ENCODE measurements at regions not wholly inside any gene's neighbourhood (a gene's known extent, or its start where the extent isn't known, plus 50 kb on each side); places are given as distances from the start of the nearest gene placed in this dataset.

DNA sequence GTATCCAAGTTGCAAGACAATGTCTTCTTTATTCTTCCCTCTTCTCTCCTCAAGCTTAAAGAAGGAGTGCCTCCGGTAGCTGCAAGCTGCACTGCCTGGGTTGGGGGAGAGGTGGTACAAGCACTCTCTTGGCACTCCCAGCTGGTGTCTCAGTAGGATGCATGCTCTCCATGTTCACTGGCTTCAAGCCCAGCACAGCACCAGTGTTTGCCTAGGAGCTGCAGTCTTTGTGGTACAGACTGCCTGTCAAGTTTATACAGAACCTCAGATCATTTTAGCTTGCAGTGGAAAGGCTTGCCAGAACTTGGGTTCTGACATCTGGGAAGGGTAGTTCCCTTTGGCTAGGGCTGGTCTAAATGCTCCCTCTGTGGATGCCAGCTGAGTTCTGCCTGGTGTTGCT lies 505.6 kb downstream of the MAN2A1 start:
- ATAC-seq (ENCODE audit: insufficient read depth, low read depth) = no peak
- H3K4me1 ChIP-seq (ENCODE audit: insufficient read depth, low read length) = no peaks in the 10 kb centered on the region
- no peak for DNase-seq
- H3K79me2 ChIP-seq (ENCODE audit: insufficient read depth, low read length) = no peaks in the 10 kb centered on the region
- H3K9me3 ChIP-seq (ENCODE audit: insufficient read depth, low read length, severe bottlenecking) = peaks cover 4% of the 10 kb centered on the region
- no peak overlapping the region for H2AFZ ChIP-seq (ENCODE audit: low read depth, low read length)
- no peak overlapping the region for H3K27ac ChIP-seq (ENCODE audit: low read length)
- H3K27me3 ChIP-seq (ENCODE audit: insufficient read depth, low read length, poor library complexity) = no peaks in the 10 kb centered on the region
- no peaks in the 10 kb centered on the region for H4K20me1 ChIP-seq (ENCODE audit: insufficient read depth, low read length)
- no peaks in the 10 kb centered on the region for H3K36me3 ChIP-seq (ENCODE audit: insufficient read depth, low read length)
- no peak for TF ChIP-seq CTCF (IDR thresholded peaks at IDR 0.05; ENCODE audit: borderline replicate concordance, extremely low read depth, low read length, poor library complexity, severe bottlenecking)
- TF ChIP-seq EZH2 (IDR thresholded peaks at IDR 0.05; ENCODE audit: borderline replicate concordance, low read depth, low read length, severe bottlenecking) = no peak
- no peak overlapping the region for H3K9ac ChIP-seq (ENCODE audit: low read depth, low read length)
- H3K4me3 ChIP-seq (ENCODE audit: low read depth in 1 of 2, low read length in 2 of 2) = no peak overlapping the region
- H3K4me2 ChIP-seq (ENCODE audit: insufficient read depth, low read length) = no peak overlapping the region

GRCh38 chr5:110201791-110202190 lies 512.1 kb downstream of the MAN2A1 start:
- ATAC-seq (ENCODE audit: insufficient read depth, low read depth) (no peak), DNase-seq (no peak)
- H3K9me3 ChIP-seq (ENCODE audit: insufficient read depth, low read length, severe bottlenecking) = peaks cover 6% of the 10 kb centered on the region
- no peaks in the 10 kb centered on the region for H3K27me3 ChIP-seq (ENCODE audit: insufficient read depth, low read length, poor library complexity)
- no peak overlapping the region for H3K9ac ChIP-seq (ENCODE audit: low read depth, low read length)
- no peak overlapping the region for H3K4me3 ChIP-seq (ENCODE audit: low read depth in 1 of 2, low read length in 2 of 2)
- H3K4me2 ChIP-seq (ENCODE audit: insufficient read depth, low read length) = no peak overlapping the region
- no peak overlapping the region for H2AFZ ChIP-seq (ENCODE audit: low read depth, low read length)
- H3K4me1 ChIP-seq (ENCODE audit: insufficient read depth, low read length) = no peaks in the 10 kb centered on the region
- H4K20me1 ChIP-seq (ENCODE audit: insufficient read depth, low read length) = no peaks in the 10 kb centered on the region
- TF ChIP-seq CTCF (IDR thresholded peaks at IDR 0.05; ENCODE audit: borderline replicate concordance, extremely low read depth, low read length, poor library complexity, severe bottlenecking) (no peak), EZH2 (IDR thresholded peaks at IDR 0.05; ENCODE audit: borderline replicate concordance, low read depth, low read length, severe bottlenecking) (no peak)
- no peak overlapping the region for H3K27ac ChIP-seq (ENCODE audit: low read length)
- H3K79me2 ChIP-seq (ENCODE audit: insufficient read depth, low read length) = no peaks in the 10 kb centered on the region
- no peaks in the 10 kb centered on the region for H3K36me3 ChIP-seq (ENCODE audit: insufficient read depth, low read length)

- Histone ChIP-seq H3K9me3 (ENCODE audit: insufficient read depth, low read length, severe bottlenecking) (peaks cover 13% of the 10 kb centered on the region), H3K27me3 (ENCODE audit: insufficient read depth, low read length, poor library complexity) (no peaks in the 10 kb centered on the region), H3K9ac (ENCODE audit: low read depth, low read length) (no peak overlapping the region), H2AFZ (ENCODE audit: low read depth, low read length) (no peak overlapping the region), H4K20me1 (ENCODE audit: insufficient read depth, low read length) (no peaks in the 10 kb centered on the region), H3K4me2 (ENCODE audit: insufficient read depth, low read length) (no peak overlapping the region), H3K27ac (ENCODE audit: low read length) (no peak overlapping the region), H3K79me2 (ENCODE audit: insufficient read depth, low read length) (no peaks in the 10 kb centered on the region), H3K4me3 (ENCODE audit: low read depth in 1 of 2, low read length in 2 of 2) (no peak overlapping the region), H3K36me3 (ENCODE audit: insufficient read depth, low read length) (no peaks in the 10 kb centered on the region), H3K4me1 (ENCODE audit: insufficient read depth, low read length) (no peaks in the 10 kb centered on the region)
- TF ChIP-seq EZH2 (IDR thresholded peaks at IDR 0.05; ENCODE audit: borderline replicate concordance, low read depth, low read length, severe bottlenecking) = no peak
- TF ChIP-seq CTCF (IDR thresholded peaks at IDR 0.05; ENCODE audit: borderline replicate concordance, extremely low read depth, low read length, poor library complexity, severe bottlenecking) = no peak
- DNase-seq (no peak), ATAC-seq (ENCODE audit: insufficient read depth, low read depth) (no peak)
Measured at GRCh38 chr5:110203661-110204060, 513.9 kb downstream of the MAN2A1 start.

GRCh38 chr5:110209401-110209800 lies 517.1 kb downstream of the TMEM232 start:
- Histone ChIP-seq H3K27ac (ENCODE audit: low read length) (no peak overlapping the region), H3K4me2 (ENCODE audit: insufficient read depth, low read length) (no peak overlapping the region), H3K79me2 (ENCODE audit: insufficient read depth, low read length) (no peaks in the 10 kb centered on the region), H3K4me1 (ENCODE audit: insufficient read depth, low read length) (no peaks in the 10 kb centered on the region), H3K4me3 (ENCODE audit: low read depth in 1 of 2, low read length in 2 of 2) (no peak overlapping the region), H3K9me3 (ENCODE audit: insufficient read depth, low read length, severe bottlenecking) (peaks cover 10% of the 10 kb centered on the region), H4K20me1 (ENCODE audit: insufficient read depth, low read length) (no peaks in the 10 kb centered on the region), H3K27me3 (ENCODE audit: insufficient read depth, low read length, poor library complexity) (no peaks in the 10 kb centered on the region), H2AFZ (ENCODE audit: low read depth, low read length) (no peak overlapping the region), H3K9ac (ENCODE audit: low read depth, low read length) (no peak overlapping the region), H3K36me3 (ENCODE audit: insufficient read depth, low read length) (no peaks in the 10 kb centered on the region)
- ATAC-seq (ENCODE audit: insufficient read depth, low read depth) (no peak), DNase-seq (no peak)
- TF ChIP-seq EZH2 (IDR thresholded peaks at IDR 0.05; ENCODE audit: borderline replicate concordance, low read depth, low read length, severe bottlenecking) (no peak), CTCF (IDR thresholded peaks at IDR 0.05; ENCODE audit: borderline replicate concordance, extremely low read depth, low read length, poor library complexity, severe bottlenecking) (no peak)

Data from DND-41 (cell line).